ENCODE measurements at regions not wholly inside any gene's neighbourhood (a gene's known extent, or its start where the extent isn't known, plus 50 kb on each side); places are given as distances from the start of the nearest gene placed in this dataset.

DNA sequence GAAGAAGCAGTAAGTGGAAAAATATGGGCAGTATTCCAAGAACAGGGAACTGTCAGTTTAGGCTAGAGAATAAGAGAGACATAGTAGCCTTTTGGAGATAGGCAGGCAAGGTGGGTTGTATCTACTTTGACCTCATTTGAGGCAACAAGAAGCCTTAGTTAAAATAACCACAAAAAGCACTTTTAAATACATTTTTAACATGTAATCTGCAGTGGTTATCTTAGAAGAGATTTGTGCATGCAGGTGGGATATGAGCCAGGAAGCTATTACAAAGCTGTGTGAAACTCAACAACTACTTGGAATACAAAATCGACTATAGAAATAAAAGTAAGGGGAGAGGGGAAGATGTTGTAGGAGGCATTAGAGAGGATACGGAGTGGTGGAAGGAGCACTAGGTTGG lies 143.7 kb upstream of the MCHR2 start:
- no peak for DNase-seq (ENCODE audit: low spot score)

DNA sequence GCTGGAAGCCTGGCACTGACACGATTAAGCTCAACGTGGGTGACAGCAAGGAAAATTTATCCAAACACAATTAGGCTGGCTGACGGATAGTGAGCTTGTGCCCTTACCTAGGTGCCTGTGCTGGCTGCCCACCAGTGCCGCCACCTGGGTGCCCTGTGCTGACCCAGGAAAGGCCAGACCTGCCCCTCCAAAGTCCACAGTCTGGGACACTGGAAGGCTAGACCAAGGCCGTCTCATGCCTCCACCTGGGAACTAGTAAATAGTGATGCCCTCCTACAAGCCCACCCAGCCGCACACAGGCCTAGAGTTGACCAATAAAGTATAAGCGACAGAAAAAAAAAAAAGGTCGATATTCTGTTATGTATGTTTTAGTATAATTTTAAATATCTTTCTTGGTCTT lies 142.6 kb upstream of the MCHR2 start:
- DNase-seq (ENCODE audit: low spot score), result no peak

- DNase-seq (ENCODE audit: low spot score), result no peak
Observed at GRCh38 chr6:100135977-100136376, 142.0 kb upstream of the MCHR2 start.

- DNase-seq (ENCODE audit: low spot score), result no peak
Observed at GRCh38 chr6:100134703-100135102, 140.7 kb upstream of the MCHR2 start.

GRCh38 chr6:100134297-100134696 lies 140.3 kb upstream of the MCHR2 start:
- no peak for DNase-seq (ENCODE audit: low spot score)

DNA sequence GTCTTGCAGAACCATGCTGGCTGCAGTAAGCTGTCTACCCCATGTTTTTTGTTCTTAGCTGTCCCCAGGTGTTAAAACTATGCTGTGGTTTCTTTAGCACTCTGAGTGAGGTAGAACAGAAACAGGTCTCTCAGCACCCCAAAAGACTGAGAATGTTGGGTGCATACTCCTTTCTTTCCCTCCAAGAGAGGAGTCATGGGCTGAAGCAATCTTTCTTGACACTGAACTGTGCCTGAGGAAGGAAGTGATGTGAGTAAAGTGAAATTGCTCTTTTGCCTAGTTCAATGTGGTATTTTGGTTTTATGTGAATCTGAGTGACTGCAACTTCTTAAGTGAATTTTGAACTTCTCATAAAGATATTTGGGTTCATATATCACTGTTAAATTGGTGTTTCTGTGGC lies 138.0 kb upstream of the MCHR2 start:
- no peak for DNase-seq (ENCODE audit: low spot score)

- DNase-seq (ENCODE audit: low spot score), result no peak
Observed at GRCh38 chr6:100130630-100131029, 136.6 kb upstream of the MCHR2 start.

DNA sequence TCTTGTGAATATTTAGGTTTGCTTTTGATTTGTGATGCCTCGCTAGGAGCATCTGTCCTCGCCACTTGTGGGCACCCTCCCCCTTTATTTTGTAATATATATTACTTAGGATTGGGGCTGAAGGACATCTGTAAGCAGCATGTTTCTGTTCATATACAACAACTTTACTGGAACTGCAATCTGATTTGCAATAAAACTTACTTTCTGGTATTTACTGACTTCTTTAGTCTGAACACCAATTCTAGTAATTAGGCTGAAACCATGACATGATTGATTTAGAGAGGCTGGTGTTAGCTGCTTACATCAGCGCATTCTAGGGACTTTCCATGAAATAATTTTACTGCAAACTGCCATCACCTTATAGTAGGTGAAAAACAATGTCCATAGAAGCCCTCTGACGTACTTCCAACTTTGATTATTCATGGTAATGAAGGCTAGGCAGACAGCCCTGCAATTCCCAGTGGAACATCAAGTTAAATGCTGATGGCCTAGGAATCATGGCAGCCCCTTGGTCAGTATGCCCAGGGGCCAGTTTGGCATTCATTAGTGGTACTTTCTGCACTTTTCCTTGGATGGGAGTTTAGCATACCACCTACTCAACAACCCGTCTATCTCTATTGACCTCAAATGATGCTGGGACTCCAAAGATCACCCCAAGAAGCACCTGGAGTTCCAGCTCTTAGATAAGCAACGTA lies 132.9 kb upstream of the MCHR2 start:
- DNase-seq (ENCODE audit: low spot score), result no peak

- DNase-seq (ENCODE audit: low spot score), result no peak
Observed at GRCh38 chr6:100121854-100122609, 128.0 kb upstream of the MCHR2 start.

DNA sequence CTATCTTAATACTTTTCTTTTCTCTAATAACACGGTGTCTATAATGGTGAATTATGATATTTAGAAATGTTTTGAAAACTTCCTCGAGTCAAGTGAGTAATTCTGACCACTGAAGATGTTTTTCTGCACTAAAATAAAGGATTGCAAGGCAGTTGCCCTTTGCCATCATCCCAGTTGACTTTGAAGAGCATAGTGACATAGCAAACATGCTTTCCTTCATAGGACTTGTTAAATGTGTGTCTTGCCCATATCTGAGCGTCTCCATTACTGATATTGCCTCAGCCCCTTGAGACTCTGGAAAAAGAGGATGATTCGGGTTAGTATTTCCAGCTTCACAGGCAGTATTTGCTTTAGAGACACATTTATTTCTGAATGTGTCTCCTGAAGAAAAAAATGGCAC lies 125.2 kb upstream of the MCHR2 start:
- no peak for DNase-seq (ENCODE audit: low spot score)

GRCh38 chr6:100118301-100118700 lies 124.3 kb upstream of the MCHR2 start:
- no peak for DNase-seq (ENCODE audit: low spot score)

- DNase-seq (ENCODE audit: low spot score), result no peak
Observed at GRCh38 chr6:100117680-100118079, 123.7 kb upstream of the MCHR2 start.

- DNase-seq (ENCODE audit: low spot score), result no peak
Observed at GRCh38 chr6:100116411-100117194, 122.6 kb upstream of the MCHR2 start.

GRCh38 chr6:100115407-100116101 lies 121.5 kb upstream of the MCHR2 start:
- DNase-seq (ENCODE audit: low spot score), result no peak

DNA sequence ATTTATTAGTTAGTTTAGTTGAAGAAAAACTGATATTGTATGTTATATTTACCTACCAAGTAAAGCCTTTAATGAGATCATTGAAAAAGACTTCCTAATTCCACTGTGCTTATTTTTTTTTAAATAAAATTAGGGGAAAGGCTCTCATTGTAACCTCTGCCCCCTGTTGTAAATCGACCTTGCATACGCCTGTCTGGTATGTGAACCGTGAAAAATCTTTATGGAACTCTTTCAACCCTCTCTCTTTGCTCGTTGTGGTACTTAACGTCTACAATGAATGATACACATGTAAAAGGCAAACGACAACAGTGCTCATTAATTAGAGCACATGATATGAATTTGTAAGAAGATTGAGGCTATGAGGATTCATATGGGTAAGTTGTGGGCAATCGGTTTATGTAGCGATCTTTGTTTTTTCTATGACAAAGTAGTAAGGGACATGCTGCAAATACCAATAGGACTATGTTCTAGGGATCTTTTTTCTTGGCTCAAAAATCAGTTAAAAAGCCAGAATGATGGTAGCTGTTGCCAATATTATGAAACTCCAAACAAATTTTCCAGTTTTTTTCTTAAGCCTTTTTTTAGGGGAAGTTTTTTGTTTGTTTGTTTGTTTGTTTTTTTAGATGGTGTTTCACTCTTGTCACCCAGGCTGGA lies 119.0 kb upstream of the MCHR2 start:
- DNase-seq (ENCODE audit: low spot score), result no peak

GRCh38 chr6:100105919-100106529 lies 112.0 kb upstream of the MCHR2 start:
- DNase-seq (ENCODE audit: low spot score), result no peak

- DNase-seq (ENCODE audit: low spot score), result no peak
Observed at GRCh38 chr6:100105138-100105537, 111.1 kb upstream of the MCHR2 start.

- no peak for DNase-seq (ENCODE audit: low spot score)
Observed at GRCh38 chr6:100103931-100104330, 109.9 kb upstream of the MCHR2 start.

DNA sequence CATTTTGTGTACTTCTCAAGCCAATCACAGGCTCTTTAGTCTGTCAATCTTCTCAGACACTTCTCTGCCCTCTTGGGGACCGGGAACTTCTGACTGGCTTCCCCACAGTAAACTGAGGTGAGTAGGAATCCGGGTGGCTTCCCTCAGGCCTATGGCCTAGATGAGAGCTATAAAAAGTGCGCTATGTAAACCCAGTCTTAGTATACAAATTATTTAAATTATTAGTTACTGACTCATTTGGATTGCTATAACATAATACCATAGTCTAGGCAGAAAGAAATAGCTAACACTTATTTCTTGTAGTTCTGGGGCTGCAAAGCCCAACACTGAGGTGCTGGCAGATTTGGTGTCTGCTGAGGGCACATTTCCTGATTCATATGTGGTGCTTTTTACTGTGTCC lies 109.2 kb upstream of the MCHR2 start:
- no peak for DNase-seq (ENCODE audit: low spot score)

DNA sequence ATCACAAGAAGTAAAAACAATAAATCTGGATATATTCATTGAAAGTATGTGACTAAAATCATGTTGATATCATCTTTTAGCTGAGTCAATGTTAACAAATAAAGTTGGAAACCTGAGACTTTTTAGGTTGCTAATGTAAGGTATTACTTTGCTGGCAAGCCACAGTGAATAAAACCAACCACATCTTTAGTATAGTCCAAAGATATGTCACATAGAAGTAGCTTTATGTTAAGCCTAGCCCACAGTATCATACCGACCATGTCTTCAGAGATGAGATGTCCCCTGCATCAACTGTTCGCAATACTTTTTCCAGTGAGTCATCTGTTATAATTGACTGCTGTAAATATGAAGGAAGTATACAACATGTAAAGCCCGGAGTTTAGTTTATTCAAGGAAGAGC lies 107.6 kb upstream of the MCHR2 start:
- no peak for DNase-seq (ENCODE audit: low spot score)

GRCh38 chr6:100100776-100101175 lies 106.8 kb upstream of the MCHR2 start:
- no peak for DNase-seq (ENCODE audit: low spot score)

Data from ureter (tissue), 1 donor.